ENCODE measurements at regions not wholly inside any gene's neighbourhood (a gene's known extent, or its start where the extent isn't known, plus 50 kb on each side); places are given as distances from the start of the nearest gene placed in this dataset.

- TF ChIP-seq CTCF (IDR thresholded peaks at IDR 0.05) (no peak), POLR2A (IDR thresholded peaks at IDR 0.05) (no peak), POLR2AphosphoS5 (IDR thresholded peaks at IDR 0.05) (no peak), EP300 (IDR thresholded peaks at IDR 0.05) (no peak)
These were observed 377.9 kb downstream of the FAM133A start for GRCh38 chrX:94051926-94052325.
